HG02571 (cell line): ENCODE measurements at regions not wholly inside any gene's neighbourhood (a gene's known extent, or its start where the extent isn't known, plus 50 kb on each side); places are given as distances from the start of the nearest gene placed in this dataset.
"Not testable (repeated sequence)": the region's sequence is repeated elsewhere in the genome, so short reads cannot be mapped to it uniquely, and the experiment has no call there.

Experiments used
- ATAC-seq: cut with Tn5 transposase; IDR thresholded peaks from one replicate; pipeline ENCODE4 v1.9.1; 2021; ENCODE audit warnings: mild to moderate bottlenecking, moderate library complexity; ENCODE audit not compliant: unreplicated experiment

- no peak for ATAC-seq
Measured at GRCh38 chr4:53959343-53960120, 104.9 kb downstream of the CHIC2 start.

GRCh38 chr4:53956454-53956853, 108.0 kb downstream of the CHIC2 start:
- ATAC-seq = no peak

GRCh38 chr4:53956053-53956452, 108.4 kb downstream of the CHIC2 start:
- ATAC-seq = no peak

GRCh38 chr4:53951414-53951813, 113.0 kb downstream of the CHIC2 start:
- ATAC-seq = no peak

- ATAC-seq = no peak
Measured at GRCh38 chr4:53943345-53944085, 120.9 kb downstream of the CHIC2 start.

- no peak for ATAC-seq
Measured at GRCh38 chr4:53942712-53943111, 121.7 kb downstream of the CHIC2 start.

- no peak for ATAC-seq
Measured at GRCh38 chr4:53941331-53941730, 123.1 kb downstream of the CHIC2 start.

- ATAC-seq = not testable (repeated sequence)
Measured at GRCh38 chr4:53939892-53940291, 124.5 kb downstream of the CHIC2 start.

GRCh38 chr4:53937918-53938317, 126.5 kb downstream of the CHIC2 start:
- ATAC-seq = no peak

GRCh38 chr4:53937327-53937726, 127.1 kb downstream of the CHIC2 start:
- ATAC-seq = no peak

- ATAC-seq = no peak
Measured at GRCh38 chr4:53935780-53936179, 128.6 kb downstream of the CHIC2 start.

GRCh38 chr4:53932796-53933610, 131.4 kb downstream of the CHIC2 start:
- no peak for ATAC-seq

GRCh38 chr4:53931461-53931961, 132.9 kb downstream of the CHIC2 start:
- no peak for ATAC-seq

GRCh38 chr4:53929955-53930798, 134.2 kb downstream of the CHIC2 start:
- no peak for ATAC-seq

- no peak for ATAC-seq
Measured at GRCh38 chr4:53929311-53929710, 135.1 kb downstream of the CHIC2 start.

- ATAC-seq = no peak
Measured at GRCh38 chr4:53928825-53929224, 135.6 kb downstream of the CHIC2 start.

- ATAC-seq = no peak
Measured at GRCh38 chr4:53925050-53925605, 139.3 kb downstream of the CHIC2 start.

- ATAC-seq = no peak
Measured at GRCh38 chr4:53924333-53925049, 139.9 kb downstream of the CHIC2 start.

- no peak for ATAC-seq
Measured at GRCh38 chr4:53923921-53924320, 140.5 kb downstream of the CHIC2 start.
